ENCODE measurements at regions not wholly inside any gene's neighbourhood (a gene's known extent, or its start where the extent isn't known, plus 50 kb on each side); places are given as distances from the start of the nearest gene placed in this dataset.
"Not testable (repeated sequence)": the region's sequence is repeated elsewhere in the genome, so short reads cannot be mapped to it uniquely, and the experiment has no call there.

- no peak for DNase-seq
These were observed 55.1 kb downstream of the TTC6 start for GRCh38 chr14:37650356-37651037.

- DNase-seq: no peak
These were observed 56.6 kb downstream of the TTC6 start for GRCh38 chr14:37652042-37652441.

- no peak for DNase-seq
These were observed 60.0 kb downstream of the TTC6 start for GRCh38 chr14:37655418-37655817.

- DNase-seq: no peak
These were observed 62.7 kb downstream of the TTC6 start for GRCh38 chr14:37658156-37658555.

- DNase-seq: no peak
These were observed 68.1 kb downstream of the TTC6 start for GRCh38 chr14:37663498-37663897.

GRCh38 chr14:37665479-37665878, 70.0 kb downstream of the TTC6 start:
- DNase-seq: no peak

- DNase-seq: no peak
These were observed 70.5 kb downstream of the TTC6 start for GRCh38 chr14:37665951-37666350.

GRCh38 chr14:37668646-37669045, 73.2 kb downstream of the TTC6 start:
- no peak for DNase-seq

GRCh38 chr14:37669242-37669641, 73.8 kb downstream of the TTC6 start:
- DNase-seq: no peak

GRCh38 chr14:37673439-37673838, 78.0 kb downstream of the TTC6 start:
- no peak for DNase-seq

GRCh38 chr14:37678916-37679315, 83.5 kb downstream of the TTC6 start:
- DNase-seq: no peak

GRCh38 chr14:37681486-37681885, 86.1 kb downstream of the TTC6 start:
- no peak for DNase-seq

- not testable (repeated sequence) for DNase-seq
These were observed 97.3 kb downstream of the TTC6 start for GRCh38 chr14:37692680-37693079.

- not testable (repeated sequence) for DNase-seq
These were observed 98.0 kb downstream of the TTC6 start for GRCh38 chr14:37693420-37693819.

- DNase-seq: no peak
These were observed 100.4 kb downstream of the TTC6 start for GRCh38 chr14:37695866-37696265.

- DNase-seq: no peak
These were observed 102.2 kb downstream of the TTC6 start for GRCh38 chr14:37697489-37698121.

- DNase-seq: no peak
These were observed 103.7 kb downstream of the TTC6 start for GRCh38 chr14:37698840-37699777.

GRCh38 chr14:37707716-37708115, 112.3 kb downstream of the TTC6 start:
- no peak for DNase-seq

GRCh38 chr14:37708481-37708880, 113.1 kb downstream of the TTC6 start:
- DNase-seq: no peak

- DNase-seq: no peak
These were observed 114.2 kb downstream of the TTC6 start for GRCh38 chr14:37709419-37710195.

GRCh38 chr14:37711356-37711830, 116.0 kb downstream of the TTC6 start:
- DNase-seq: no peak

GRCh38 chr14:37711831-37712475, 116.5 kb downstream of the TTC6 start:
- DNase-seq: no peak

All from stimulated activated CD4-positive, alpha-beta T cell treated with anti-CD3 and anti-CD28 coated beads, Interleukin-4, amount 100 ng/mL, for 1 hour (primary cell).